ENCODE measurements at regions not wholly inside any gene's neighbourhood (a gene's known extent, or its start where the extent isn't known, plus 50 kb on each side); places are given as distances from the start of the nearest gene placed in this dataset.

GRCh38 chr13:79688741-79689140 lies 207.8 kb downstream of the NDFIP2 start:
- TF ChIP-seq BHLHE40 (IDR thresholded peaks at IDR 0.05; ENCODE audit: borderline replicate concordance) (no peak), FOXM1 (IDR thresholded peaks at IDR 0.05; ENCODE audit: borderline replicate concordance) (no peak), HDGF (IDR thresholded peaks at IDR 0.05; ENCODE audit: borderline replicate concordance) (no peak), ELF4 (IDR thresholded peaks at IDR 0.05) (no peak), FOXK2 (IDR thresholded peaks at IDR 0.05) (no peak)
